ENCODE measurements at regions not wholly inside any gene's neighbourhood (a gene's known extent, or its start where the extent isn't known, plus 50 kb on each side); places are given as distances from the start of the nearest gene placed in this dataset.

DNA sequence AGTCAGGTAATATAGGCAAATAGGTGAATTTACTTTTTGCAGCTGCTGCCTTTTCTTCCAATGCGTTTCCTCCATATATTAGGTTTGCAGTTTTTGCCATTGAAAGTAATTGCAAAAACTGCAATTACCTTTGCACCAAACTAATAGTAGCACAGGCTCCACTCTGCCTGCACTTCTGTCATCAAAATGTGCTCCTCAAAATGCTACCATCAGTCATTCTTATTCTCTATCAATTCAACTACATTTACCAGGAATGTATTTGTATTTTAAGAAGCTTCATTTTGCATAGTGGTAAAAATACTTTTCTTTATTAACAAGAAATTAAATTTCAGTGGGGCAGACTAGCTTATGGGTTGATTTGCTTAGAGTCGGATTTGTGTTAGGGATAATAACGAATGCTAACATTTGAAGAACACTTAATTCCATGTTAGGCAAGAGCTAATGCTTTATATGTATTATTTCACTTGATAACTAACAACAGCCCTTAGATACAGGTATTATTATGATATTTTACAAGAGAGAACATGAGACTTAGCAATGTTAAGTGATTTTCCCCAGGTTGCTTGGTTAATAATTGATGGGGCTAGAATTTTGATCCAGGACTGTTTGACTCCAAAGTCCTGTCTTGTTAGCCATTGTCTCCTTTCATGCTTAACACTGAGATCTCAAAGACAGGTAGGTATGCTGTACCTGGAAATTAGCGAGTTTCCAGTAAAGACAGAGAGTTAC lies 300.4 kb downstream of the MAN2A1 start:
- TF ChIP-seq ZFX (IDR thresholded peaks at IDR 0.05) = no peak
- no peak for TF ChIP-seq CTCF (IDR thresholded peaks at IDR 0.05 in 2 of 3, conservative IDR thresholded peaks at IDR 0.05 in 1 of 3; ENCODE audit: borderline replicate concordance in 1 of 3, insufficient read depth in 1 of 3, low read depth in 2 of 3, low read length in 2 of 3)
- TF ChIP-seq RAD21 (IDR thresholded peaks at IDR 0.05; ENCODE audit: low read depth) = no peak
